ENCODE measurements at regions not wholly inside any gene's neighbourhood (a gene's known extent, or its start where the extent isn't known, plus 50 kb on each side); places are given as distances from the start of the nearest gene placed in this dataset.
"Not testable (repeated sequence)": the region's sequence is repeated elsewhere in the genome, so short reads cannot be mapped to it uniquely, and the experiment has no call there.

DNA sequence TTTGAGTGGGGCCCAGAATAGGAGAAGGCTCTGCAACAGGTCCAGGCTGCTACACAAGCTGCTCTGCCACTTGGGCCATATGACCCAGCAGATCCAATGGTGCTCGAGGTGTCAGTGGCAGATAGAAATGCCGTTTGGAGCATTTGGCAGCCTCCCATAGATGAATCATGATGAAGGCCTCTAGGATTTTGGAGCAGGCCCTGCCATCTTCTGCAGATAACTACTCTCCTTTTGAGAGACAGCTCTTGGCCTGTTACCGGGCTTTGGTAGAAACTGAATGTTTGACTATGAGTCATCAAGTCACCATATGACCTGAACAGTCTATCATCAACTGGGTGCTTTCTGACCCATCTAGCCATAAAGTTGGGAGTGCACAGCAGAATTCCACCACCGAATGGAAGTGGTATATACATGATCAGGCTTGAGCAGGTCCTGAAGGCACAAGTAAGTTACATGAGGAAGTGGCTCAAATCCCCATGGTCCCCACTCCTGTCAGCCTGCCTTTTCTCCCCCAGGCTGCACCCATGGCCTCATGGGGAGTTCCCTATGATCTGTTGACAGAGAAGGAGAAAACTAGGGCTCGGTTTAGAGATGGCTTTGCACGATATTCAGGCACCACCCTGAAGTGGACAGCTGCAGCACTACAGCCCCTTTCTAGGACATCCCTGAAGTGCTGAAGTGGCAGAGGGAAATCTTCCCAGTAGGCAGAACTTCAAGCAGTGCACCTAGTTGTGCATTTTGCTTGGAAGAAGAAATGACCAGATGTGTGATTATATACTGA is 971.4 kb downstream of the MCTP2 start:
- no peak overlapping the region for H3K4me3 ChIP-seq (ENCODE audit: low read length)
- DNase-seq (ENCODE audit: low read depth), result no peak
- TF ChIP-seq CTCF (conservative IDR thresholded peaks at IDR 0.05; ENCODE audit: low read depth, low read length), result no peak

DNA sequence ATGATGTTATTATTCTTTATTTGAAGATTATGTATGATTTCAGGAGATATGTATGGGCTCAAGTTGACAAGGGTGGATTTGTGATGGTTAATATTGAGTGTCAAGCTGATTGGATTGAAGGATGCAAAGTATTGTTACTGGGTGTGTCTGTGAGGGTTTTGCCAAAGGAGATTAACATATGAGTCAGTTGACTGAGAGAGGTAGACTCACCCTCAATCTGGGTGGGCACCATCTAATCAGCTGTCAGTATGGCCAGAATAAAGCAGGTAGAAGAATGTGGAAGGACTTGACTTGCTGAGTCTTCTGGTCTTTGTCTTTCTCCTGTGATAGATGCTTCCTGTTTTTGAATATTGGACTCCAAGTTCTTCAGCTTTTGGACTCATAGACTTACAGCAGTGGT is 973.7 kb downstream of the MCTP2 start:
- no peak overlapping the region for H3K4me3 ChIP-seq (ENCODE audit: low read length)
- TF ChIP-seq CTCF (conservative IDR thresholded peaks at IDR 0.05; ENCODE audit: low read depth, low read length), result no peak
- no peak for DNase-seq (ENCODE audit: low read depth)

- not testable (repeated sequence) for DNase-seq (ENCODE audit: low read depth); H3K4me3 ChIP-seq (ENCODE audit: low read length)
These were observed 974.5 kb downstream of the MCTP2 start for GRCh38 chr15:95205830-95206229.

- H3K4me3 ChIP-seq (ENCODE audit: low read length), result no peak overlapping the region
- no peak for DNase-seq (ENCODE audit: low read depth)
- TF ChIP-seq CTCF (conservative IDR thresholded peaks at IDR 0.05; ENCODE audit: low read depth, low read length), result no peak
These were observed 976.7 kb downstream of the MCTP2 start for GRCh38 chr15:95208071-95208470.

- no peak for TF ChIP-seq CTCF (conservative IDR thresholded peaks at IDR 0.05; ENCODE audit: low read depth, low read length)
- no peak for DNase-seq (ENCODE audit: low read depth)
- H3K4me3 ChIP-seq (ENCODE audit: low read length), result no peak overlapping the region
These were observed 977.6 kb downstream of the MCTP2 start for GRCh38 chr15:95208988-95209387.

GRCh38 chr15:95210436-95210981 is 979.1 kb downstream of the MCTP2 start:
- H3K4me3 ChIP-seq (ENCODE audit: low read length), result no peak overlapping the region
- TF ChIP-seq CTCF (conservative IDR thresholded peaks at IDR 0.05; ENCODE audit: low read depth, low read length), result no peak
- DNase-seq (ENCODE audit: low read depth), result no peak

DNA sequence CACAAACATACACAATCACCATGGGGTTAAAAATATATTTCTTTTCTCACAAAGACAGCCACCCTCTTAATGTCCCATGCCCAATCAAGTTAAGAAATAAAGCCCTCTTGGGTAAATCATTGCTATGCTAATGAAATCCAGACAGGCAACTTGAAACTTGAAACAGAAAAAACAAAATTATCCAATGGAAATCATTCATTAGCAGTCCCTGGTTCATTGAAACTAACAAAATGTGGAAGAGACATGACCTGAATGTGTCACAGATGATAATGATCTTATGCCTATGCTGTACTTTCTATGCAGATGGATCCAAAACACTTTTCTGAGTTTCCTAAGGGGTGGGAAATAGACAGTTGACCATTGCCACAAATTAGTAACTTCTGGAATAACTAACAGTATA is 983.7 kb downstream of the MCTP2 start:
- DNase-seq (ENCODE audit: low read depth), result no peak
- no peak overlapping the region for H3K4me3 ChIP-seq (ENCODE audit: low read length)
- no peak for TF ChIP-seq CTCF (conservative IDR thresholded peaks at IDR 0.05; ENCODE audit: low read depth, low read length)
